Fibroblast of the conjunctiva (primary cell): ENCODE measurements at regions not wholly inside any gene's neighbourhood (a gene's known extent, or its start where the extent isn't known, plus 50 kb on each side); places are given as distances from the start of the nearest gene placed in this dataset.

ENCODE experiments used
- DNase-seq: peaks from one replicate; pipeline ENCODE4 v3.0.0-alpha.2; 2010; ENCODE audit warnings: low read depth

DNA sequence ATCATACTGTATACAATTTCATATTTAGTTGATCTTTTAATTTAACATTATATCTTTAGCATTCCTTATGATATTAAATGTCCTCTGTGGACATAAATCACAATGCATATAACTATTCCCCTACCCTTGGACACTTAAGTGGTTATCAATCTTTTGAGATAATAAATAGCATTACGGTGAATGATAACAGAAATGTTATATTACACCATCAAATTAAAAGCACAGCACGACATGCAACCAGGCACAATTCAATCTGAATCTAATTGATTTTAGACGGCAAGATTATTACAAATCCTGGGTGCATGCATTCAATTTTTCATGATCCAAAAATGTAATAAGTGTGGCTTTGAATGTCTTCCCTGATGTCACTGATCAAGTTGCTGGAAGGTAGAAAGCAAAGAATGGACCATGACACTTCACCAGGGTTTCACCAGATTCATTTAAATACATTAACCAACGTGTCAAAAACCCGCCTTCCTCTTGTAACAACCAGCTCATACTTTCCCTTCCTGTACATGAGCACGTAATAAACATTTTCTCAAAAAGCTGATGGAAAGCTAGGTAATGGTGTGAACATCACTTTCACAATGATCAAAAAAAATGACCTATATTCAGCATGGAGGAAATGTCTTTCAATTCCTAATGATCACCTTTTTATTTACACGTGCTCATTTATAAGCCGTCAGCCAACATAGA, 513.7 kb upstream of the ID2 start:
- no peak for DNase-seq

DNA sequence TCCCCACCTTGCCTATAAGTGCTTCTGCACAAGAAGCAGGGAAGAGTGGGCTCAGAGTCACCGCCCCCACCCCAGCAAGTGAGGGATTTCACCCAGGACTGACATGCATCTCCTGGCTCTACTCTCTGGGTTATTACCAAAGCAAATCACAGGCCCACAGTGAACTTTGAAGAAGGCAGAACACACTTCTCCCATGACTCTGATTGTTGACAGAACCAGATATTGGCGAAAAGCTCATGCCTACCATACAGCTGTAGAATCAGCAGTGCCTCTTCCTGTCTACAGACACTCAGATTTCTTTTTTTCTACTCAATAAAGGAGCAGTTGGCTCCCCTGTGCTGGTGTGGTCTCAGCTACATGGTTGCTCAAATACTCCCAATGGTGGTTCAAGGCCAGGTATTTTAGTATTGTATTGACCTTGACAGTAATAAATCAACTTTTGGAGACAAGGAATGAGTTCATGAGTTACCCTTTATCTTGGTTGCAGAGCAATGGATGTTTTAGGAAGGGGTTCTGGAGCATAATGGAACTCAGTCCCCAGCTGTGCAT, 512.9 kb upstream of the ID2 start:
- no peak for DNase-seq

DNA sequence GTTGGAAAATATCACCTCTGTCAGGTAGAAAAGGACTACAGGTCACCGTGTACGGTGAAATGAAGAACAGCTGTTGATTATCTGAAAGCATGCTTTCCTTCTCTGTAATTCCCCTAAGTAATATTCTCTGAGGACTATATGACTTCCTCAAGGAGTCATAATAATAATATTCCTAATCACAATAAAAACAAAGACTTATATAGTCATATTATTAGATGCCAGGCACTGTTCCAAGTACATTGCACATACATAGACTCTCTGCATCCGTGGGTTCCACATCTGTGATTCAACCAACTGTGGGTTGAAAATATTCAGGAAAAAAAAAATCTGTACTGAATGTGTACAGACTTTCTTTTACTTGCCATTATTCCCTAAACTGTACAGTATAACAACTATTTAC, 512.4 kb upstream of the ID2 start:
- DNase-seq, result peak; percentile 72

DNA sequence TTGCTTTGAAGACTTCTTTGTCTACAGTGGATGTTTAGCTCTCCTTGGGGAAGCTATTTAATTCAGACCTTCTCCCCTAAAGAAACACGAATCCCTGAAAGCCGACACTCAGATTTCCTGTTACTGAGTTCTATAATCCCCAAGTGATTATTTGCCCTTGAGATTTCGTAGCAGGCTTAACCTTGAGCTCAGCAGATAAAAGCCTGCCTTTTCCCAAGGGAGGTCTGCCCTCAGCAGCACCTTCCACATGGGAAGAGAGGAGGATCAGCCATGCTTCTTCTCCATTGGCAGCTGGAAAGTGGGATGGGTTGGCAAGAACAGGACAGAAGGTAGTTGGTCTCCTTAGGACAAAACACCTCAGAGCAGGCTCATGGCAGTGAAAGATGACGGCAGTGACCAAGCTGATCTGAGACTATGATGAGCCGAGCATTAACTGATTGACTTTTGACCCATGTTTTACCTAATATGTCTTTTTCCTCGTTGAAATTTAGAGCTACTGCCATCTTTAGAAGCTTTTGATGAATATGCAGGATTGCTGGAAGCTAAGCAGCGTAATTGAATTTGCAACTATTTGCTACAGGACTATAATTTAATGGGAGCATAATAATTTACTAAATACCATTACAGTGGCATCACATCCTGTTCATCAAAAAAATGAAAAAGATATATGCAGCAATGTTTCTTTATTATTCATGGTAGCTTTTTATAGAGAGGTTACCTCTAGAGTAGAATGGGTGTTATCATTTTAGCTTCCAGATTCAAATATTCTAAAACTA, 511.1 kb upstream of the ID2 start:
- no peak for DNase-seq

DNA sequence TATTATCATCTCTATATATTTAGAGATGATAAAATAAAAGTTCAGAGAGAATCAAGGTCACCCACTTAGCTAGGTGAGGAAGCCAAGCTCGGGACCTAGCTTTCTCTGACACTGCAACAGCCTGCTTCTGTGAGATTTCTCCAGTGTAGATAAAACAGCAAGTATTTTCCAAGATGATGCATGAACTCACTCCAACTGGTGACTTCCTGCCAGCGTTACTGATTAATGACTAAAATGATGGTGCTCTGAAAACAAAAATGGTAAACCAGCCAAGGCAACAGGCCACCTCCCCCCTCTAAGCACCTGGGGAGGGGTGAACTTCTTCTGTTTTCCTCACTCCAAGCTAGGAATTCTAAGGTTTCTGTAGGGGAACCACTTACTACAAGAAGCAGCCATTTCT, 510.2 kb upstream of the ID2 start:
- DNase-seq, result no peak

DNA sequence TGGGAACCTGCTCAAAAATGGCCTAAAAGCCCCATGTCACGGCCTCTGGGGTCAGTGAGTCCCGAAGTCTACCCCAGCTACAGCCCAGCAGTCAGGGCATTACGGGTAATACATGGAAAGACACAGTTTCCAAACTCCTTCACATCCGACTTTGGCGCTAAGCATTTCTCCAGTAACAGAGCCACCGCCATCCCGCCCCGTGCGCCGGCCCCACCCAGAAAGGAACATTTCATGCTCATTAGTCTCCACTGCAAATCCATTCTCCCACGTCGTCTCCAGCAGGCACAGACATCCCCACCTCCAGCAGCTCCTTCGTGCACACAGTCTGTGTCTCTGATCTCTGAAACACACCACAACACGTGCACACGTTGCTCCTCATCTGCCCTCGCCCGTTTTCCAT, 509.2 kb upstream of the ID2 start:
- no peak for DNase-seq

DNA sequence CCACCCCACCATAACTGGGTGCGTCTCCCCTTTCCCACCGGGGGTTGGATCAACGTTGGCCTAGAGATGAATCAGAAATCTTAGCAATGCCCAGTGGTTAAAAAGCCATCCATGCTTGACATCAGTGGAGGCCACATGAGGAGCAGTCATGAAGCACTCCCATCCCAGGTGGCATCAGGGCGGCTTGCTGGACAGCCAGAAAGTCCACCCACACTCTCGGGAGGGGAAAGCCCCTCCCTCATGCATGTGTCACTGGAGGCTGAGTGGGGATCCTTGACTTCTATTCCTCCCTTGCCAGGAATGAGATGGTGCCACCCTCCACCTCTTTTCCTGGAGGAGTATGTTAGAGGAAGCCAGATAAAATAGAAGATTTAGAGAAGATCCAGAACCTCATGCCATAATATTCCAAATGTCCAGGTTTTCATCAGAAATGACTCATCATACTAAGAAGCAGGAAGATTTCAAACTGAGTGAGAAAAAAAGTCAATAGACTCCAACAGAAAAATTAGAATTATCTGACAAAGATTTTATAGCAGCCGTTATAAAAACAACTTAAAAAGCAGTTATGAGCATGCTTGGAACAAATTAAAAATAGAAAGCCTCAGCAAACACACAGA, 507.1 kb upstream of the ID2 start:
- DNase-seq, result no peak

DNA sequence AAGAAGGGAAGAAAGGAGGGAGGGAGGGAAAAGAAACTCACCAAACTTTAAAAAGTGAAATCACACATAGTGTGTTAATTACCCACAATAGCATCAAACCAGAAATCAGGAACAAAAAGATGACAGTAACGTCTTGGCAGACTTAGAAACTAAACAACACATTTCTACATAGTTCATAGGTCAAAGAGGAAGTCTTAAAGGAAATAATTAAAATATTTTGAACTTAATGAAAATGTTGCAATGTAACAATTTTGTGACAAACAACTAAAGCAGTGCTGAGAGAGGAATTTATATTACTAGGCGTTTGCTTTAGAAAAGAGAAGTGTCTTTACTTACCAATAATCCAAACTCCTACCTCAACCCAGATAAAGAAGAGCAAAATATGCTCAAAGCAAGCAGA, 505.0 kb upstream of the ID2 start:
- DNase-seq, result no peak

DNA sequence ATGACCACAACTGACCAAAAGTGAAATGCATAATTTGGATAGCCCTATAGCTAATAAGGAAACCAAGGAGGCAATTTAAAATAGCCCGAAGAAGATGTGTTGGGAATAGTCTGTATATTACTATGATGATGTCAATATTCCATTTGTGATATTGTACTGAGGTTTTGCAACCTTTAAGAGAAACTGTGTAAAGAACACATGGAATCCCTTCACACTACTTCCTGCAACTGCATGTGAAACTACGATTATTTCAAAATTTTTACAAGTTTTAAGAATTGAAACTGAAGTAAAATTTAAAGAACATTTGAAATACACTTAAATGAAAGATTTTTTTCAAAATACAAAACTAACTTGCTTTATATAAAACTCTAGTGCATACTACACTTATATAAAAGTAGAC, 504.3 kb upstream of the ID2 start:
- no peak for DNase-seq

DNA sequence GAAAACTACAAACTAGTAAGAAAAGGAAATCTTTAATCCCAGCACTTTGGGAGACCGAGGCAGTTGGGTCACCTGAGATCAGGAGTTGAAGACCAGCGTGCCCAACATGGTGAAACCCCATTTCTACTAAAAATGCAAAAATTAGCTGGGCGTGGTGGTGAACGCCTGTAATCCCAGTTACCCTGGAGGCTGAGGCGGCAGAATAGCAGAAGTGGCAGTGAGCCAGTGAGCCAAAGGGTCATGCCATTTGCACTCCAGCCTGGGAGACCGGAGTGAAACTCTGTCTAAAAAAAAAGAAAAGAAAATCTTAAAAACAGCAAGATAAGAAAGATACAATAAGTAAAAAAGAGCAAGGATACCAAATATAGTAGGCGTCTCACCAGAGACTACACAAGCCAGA, 502.9 kb upstream of the ID2 start:
- no peak for DNase-seq

DNA sequence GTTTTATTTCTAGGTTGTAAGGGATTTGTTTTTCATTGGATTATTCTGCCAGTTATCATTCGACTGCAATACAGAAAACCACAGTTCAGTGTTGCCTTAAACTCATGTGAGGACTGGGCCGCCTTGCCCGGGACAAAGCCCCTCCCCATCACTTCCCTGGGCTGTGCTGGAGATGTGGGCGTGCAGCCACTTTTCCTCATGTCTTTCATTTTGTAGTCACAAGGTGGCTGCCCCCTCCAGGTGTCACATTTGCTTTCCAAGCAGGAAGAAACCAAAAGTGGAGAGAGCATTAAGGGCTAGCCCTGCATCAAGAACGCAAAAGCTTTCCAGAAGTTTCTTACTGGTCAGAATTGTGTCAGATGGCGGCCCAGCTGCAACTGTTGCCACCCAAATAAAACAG, 492.5 kb upstream of the ID2 start:
- no peak for DNase-seq

DNA sequence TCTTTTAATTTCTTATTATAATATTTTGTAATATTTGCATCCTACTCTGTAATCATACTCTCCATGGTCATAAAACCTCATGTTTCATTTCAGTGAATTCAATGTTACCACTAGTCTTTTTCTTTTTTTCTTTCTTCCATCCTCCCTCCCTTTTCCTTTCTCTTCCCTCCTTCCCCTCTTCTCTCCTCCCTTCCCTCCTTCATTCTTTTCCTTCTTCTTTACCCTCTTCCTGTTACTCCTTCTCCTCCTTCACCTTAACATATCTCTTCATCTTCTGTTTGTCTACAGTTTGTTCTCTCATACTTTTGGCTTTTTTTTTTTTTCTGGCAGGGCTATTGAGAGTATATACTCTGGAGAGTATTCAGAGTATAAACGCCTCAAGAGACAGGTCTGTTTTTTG, 491.6 kb upstream of the ID2 start:
- DNase-seq, result no peak

DNA sequence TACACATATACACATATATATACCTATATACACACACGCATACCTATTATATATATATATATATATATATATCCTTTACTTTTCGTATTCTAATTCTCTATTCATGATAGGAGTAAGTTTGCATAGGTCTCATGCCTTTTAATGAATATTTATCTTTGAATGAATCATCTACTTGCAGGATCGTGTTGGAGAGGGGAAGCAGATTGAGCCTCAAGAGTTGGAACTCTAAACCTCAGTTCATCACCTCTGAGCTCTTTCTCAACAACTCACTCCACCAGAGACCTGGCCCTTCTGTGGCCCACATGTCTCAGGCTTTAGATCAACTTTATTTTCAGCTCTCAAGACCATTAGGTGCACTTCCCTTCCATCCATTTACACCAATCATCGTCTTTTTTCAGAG, 490.4 kb upstream of the ID2 start:
- no peak for DNase-seq

DNA sequence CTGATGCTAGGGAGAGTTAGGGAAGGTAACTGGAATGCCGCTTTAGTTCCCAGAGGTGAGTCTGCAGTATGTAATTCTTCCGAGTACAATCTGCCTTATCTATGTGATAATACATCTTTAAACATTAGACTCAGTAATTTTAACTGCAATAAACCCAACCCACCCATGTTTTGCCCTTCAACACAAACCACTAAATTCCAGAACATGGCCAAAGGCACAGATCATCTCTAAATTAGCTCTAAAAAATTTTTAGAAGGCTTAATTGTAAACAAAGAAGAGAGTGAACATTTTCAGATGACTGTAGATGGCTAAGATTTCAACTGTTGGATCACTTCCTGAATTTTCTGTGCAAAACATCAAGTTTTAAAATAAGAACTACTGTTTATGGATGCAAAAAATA, 488.7 kb upstream of the ID2 start:
- no peak for DNase-seq

DNA sequence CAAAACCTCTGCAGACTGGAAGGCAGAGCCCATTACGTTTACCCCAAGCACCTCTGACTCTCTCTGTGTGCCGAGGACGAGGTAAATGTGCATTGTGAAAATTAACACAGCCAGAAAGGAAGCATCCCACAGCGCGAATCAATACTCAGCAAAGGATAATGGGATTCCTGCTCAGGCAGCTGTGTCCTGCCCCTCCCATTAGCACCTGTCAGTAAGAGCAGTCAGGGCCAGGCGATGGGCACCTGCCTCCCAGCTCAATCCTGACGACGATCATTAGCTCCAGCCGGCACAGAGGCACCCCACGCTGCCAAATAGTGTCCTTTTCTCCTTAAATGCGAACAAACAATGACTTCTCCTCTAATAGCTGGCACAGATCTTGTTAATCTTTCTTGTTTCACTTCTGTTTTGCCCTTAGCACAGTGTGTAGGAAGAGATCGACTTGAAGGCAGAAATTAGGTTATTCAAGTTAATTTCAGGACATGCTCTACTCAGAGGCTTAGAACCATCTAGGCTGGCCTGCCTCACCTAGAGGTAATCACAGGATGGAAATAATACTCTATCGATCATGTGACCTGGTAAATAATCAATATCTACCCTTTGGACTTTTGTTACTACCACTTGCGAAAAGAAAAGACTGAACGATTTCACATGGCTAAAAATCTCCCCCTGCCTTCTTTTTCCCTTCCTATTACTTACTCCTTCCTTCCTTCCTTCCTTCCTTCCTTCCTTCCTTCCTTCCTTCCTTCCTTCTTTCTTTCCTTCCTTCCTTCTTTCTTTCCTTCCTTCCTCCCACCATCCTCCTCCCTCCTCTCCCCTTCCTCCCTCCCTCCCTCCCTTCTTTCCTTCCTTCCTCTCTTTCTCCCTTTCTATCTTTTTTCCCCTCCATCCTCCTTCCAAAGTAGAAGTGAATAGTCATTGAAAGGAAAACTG, 487.9 kb upstream of the ID2 start:
- DNase-seq, result no peak

DNA sequence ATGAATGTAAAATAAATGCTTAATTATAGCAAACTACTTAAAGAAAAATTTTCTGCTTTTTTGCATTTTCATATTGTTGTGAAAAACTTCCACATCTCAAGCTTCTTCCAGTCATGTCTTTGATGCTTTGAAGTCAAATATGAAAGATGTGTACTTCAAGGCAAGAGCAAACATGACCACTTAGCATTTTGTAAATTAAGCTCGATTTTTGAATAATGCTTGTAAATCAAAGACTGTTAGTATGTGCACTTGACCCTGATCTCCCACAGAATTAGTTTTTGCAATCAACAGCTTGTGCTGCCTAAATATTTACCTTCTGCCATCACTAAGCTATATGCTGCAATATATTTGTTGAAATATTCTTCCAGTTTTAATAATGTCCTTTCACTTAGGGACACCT, 486.1 kb upstream of the ID2 start:
- no peak for DNase-seq

DNA sequence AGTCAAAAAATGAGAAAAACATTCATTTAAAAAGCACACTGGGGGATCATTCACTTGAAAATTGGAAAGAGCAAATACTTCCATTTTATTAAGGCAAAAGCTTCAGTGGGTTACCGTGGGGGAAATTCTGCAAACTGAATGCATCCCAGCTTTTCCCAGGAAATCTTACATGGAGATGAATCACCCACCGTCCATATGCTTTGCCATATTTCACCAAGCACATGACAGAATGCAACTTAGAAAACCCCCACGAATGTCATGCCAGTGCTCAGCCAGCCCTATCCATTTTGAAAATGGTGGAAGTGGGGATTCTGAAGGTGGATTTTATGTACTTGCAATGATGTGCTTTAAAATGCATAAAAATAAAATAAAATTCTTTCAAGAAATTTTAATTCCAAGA, 485.5 kb upstream of the ID2 start:
- DNase-seq, result no peak

DNA sequence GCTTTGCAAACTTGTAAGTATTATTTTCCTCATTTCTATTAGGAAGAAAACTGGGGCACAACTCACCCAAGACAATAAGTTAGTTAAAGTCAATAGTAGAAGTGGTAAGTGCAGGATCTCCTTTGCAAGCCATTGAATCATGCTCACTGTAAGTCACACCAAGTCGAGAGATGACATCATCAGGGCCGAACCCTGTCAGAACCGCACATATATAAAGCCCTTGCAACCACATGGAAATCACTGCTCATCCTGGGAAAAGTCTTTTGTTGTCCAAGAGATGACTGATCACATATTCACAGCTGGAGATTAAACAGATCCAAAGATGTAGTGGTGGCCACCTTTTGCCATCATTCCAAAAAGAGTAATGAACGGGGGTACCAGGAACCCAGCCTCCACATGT, 484.8 kb upstream of the ID2 start:
- DNase-seq, result peak; percentile 5

DNA sequence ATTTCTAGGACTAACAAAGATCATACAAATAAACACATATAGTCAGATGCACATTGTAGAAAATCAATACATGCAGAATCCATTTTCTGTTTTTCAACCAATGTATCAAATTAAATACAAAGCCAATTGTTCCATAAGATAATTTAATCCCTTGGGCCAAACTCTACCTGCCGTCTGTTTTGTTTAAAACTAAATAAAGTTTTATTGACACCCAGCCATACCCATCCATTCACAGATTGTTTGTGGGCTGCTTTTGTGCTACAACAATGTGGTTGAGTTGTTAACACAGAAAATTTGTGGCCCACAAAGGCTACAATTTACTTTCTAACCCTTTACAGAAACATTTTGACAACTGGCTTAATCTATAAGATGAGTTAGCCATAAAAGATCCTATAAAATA, 484.0 kb upstream of the ID2 start:
- DNase-seq, result no peak

DNA sequence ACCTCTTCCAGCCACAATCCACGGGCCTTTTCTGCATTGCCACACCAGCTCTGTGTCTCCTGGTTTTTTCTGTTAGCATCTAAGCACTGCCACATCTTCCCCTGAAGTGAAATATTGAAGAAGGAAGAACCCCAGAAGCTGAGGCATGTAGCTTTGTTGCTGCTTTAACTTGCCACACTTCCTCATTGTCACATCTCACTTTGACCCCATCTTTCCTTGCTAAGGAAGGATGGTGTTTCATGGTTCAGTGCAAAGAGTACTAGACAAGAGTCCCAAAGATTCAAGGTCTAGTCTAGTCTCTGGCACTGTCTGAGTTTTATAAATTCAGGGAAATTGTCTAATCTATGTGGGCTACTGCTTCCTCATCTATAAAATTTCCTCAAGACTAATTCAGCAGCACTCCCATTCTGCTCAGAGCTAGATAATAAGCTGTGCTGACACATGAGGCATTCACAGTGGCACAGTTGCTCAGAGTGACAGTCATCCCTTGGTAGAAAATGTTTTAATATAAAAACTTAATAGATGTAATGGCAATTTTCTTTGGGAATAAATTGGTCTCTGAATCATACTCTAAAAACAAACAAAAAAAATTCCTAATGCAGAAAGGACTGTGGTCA, 483.0 kb upstream of the ID2 start:
- DNase-seq, result no peak

DNA sequence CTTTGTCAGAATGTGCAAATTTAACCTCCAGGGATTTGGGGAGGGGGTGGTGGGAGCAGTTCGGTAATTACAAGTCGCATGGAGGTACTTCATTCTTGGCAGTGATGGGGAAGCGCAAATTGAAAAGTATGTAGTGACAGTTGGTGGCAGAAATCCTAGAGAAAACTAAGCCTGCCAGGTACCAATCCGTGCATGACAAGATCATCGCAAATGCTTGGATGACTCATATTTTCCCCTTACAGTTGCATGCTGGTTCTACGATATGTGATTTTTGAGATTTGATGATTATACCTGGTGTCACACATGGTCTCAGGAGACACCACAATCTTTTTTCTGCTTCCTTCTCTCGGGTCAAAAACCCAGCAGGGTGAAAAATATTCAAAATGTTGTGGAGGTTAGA, 479.7 kb upstream of the ID2 start:
- DNase-seq, result no peak

DNA sequence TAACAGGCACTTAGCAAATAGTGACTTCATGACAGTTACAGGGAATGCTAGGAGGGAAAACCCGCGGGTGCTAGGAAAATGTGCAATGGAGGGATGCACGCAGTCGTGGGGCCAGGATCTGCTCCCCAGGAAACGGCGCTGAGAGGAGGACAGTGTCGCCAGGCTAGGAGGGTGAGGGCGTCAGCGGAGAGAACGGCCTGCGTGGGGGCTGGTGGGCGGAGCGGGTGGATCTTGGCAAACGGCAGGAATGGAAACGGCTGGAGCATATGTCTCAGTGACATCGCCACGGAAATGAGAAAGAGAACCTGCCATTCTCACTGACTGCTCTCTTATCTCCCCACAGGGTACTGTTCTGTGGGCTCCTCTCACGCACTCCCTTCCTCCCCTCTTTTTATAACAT, 478.5 kb upstream of the ID2 start:
- DNase-seq, result no peak
